GM12878 (cell line): ENCODE measurements at regions not wholly inside any gene's neighbourhood (a gene's known extent, or its start where the extent isn't known, plus 50 kb on each side); places are given as distances from the start of the nearest gene placed in this dataset.

Source experiments
- CHD4 ChIP-seq: fragments of 200-600 bp; sonication (generic); IDR thresholded peaks from 2 replicates; pipeline ENCODE4 v1.6.1; 2016; ENCODE audit warnings: mild to moderate bottlenecking
- CTCF ChIP-seq, 3 experiments: IDR thresholded peaks in 2 of 3; conservative IDR thresholded peaks in 1 of 3; 2 replicates each; pipeline ENCODE4 v1.5.1; 2011; ENCODE audit warnings: low read depth in 3 of 3, low read length in 3 of 3, mild to moderate bottlenecking in 3 of 3, control low read depth in 2 of 3, moderate library complexity in 2 of 3, inconsistent platforms in 1 of 3, mixed read lengths in 1 of 3; ENCODE audit not compliant: control insufficient read depth in 2 of 3, insufficient read depth in 1 of 3; ENCODE audit errors: extremely low read depth in 1 of 3
- EED ChIP-seq: sonication (generic); IDR thresholded peaks from 2 replicates; pipeline ENCODE4 v1.6.1; 2016; ENCODE audit warnings: antibody characterized with exemption, low read depth
- EP300 ChIP-seq, 2 experiments: fragments of 150-350 bp in 1 of 2; IDR thresholded peaks; 2 replicates each; pipeline ENCODE4 v1.6.1; 2011 to 2012; ENCODE audit warnings: low read depth in 2 of 2, low read length in 2 of 2, borderline replicate concordance in 1 of 2, improper control_type of control experiment in 1 of 2, inconsistent platforms in 1 of 2; ENCODE audit not compliant: control insufficient read depth in 1 of 2
- EZH2 ChIP-seq: IDR thresholded peaks from 2 replicates; pipeline ENCODE4 v1.6.1; 2012; ENCODE audit warnings: low read depth, mild to moderate bottlenecking, control low read depth, inconsistent platforms, low read length, borderline replicate concordance; ENCODE audit not compliant: control insufficient read depth
- TAF1 ChIP-seq: IDR thresholded peaks from 2 replicates; pipeline ENCODE4 v1.6.1; 2011; ENCODE audit warnings: mild to moderate bottlenecking, low read depth, low read length, borderline replicate concordance
- ZNF24 ChIP-seq: fragments of 450-650 bp; IDR thresholded peaks from 2 replicates; pipeline ENCODE4 v1.6.1; 2017; ENCODE audit warnings: antibody characterized with exemption, mild to moderate bottlenecking

GRCh38 chrX:39361736-39362135 is 560.5 kb downstream of the MID1IP1 start:
- TF ChIP-seq EED (no peak), TAF1 (no peak), ZNF24 (no peak), CHD4 (no peak), CTCF (IDR thresholded peaks at IDR 0.05 in 2 of 3, conservative IDR thresholded peaks at IDR 0.05 in 1 of 3; ENCODE audit: control insufficient read depth in 2 of 3, extremely low read depth in 1 of 3, insufficient read depth in 1 of 3, low read depth in 3 of 3, low read length in 3 of 3) (no peak), EZH2 (no peak), EP300 (IDR thresholded peaks at IDR 0.05; ENCODE audit: borderline replicate concordance in 1 of 2, control insufficient read depth in 1 of 2, low read depth in 2 of 2, low read length in 2 of 2) (no peak)
